Fibroblast of lung (primary cell): ENCODE measurements at regions not wholly inside any gene's neighbourhood (a gene's known extent, or its start where the extent isn't known, plus 50 kb on each side); places are given as distances from the start of the nearest gene placed in this dataset.

Experiments
- CTCF ChIP-seq, 2 donors: IDR thresholded peaks in 1 of 2; conservative IDR thresholded peaks in 1 of 2; 1 replicate in 1 of 2; 2 replicates in 1 of 2; pipeline ENCODE4 v1.5.1; 2011 to 2012; ENCODE audit warnings: low read length in 2 of 2, control low read depth in 1 of 2, inconsistent platforms in 1 of 2, low read depth in 1 of 2, mild to moderate bottlenecking in 1 of 2
- EZH2 ChIP-seq: IDR thresholded peaks from 2 replicates; pipeline ENCODE4 v1.5.1; 2012; ENCODE audit warnings: low read length, control low read depth, mild to moderate bottlenecking; ENCODE audit errors: missing control alignments

- TF ChIP-seq CTCF (conservative IDR thresholded peaks at IDR 0.05 in 1 of 2, IDR thresholded peaks at IDR 0.05 in 1 of 2; ENCODE audit: low read depth in 1 of 2, low read length in 2 of 2) (no peak), EZH2 (no peak)
Measured at GRCh38 chr11:56905442-56905841, 83.3 kb upstream of the OR5AK2 start.
